Type B pancreatic cell (in vitro differentiated cells): ENCODE measurements at regions not wholly inside any gene's neighbourhood (a gene's known extent, or its start where the extent isn't known, plus 50 kb on each side); places are given as distances from the start of the nearest gene placed in this dataset.

Source experiments
- DNase-seq: peaks from one replicate; pipeline ENCODE4 v3.0.0; 2021; ENCODE audit warnings: mixed read lengths; ENCODE audit not compliant: unreplicated experiment; ENCODE audit errors: extremely low spot score
- H3K27ac Mint-ChIP-seq: 2 replicates; pipeline ENCODE4 v1.8.0; 2021; ENCODE audit warnings: mild to moderate bottlenecking, mixed read lengths
- H3K27me3 Mint-ChIP-seq: 2 replicates; pipeline ENCODE4 v1.8.0; 2021; ENCODE audit warnings: mixed read lengths
- H3K36me3 Mint-ChIP-seq: 2 replicates; pipeline ENCODE4 v1.8.0; 2021; ENCODE audit warnings: mixed read lengths
- H3K4me1 Mint-ChIP-seq: one replicate; pipeline ENCODE4 v1.8.0; 2021; ENCODE audit warnings: mixed read lengths; ENCODE audit not compliant: unreplicated experiment
- H3K4me3 Mint-ChIP-seq: 2 replicates; pipeline ENCODE4 v1.8.0; 2021; ENCODE audit warnings: mild to moderate bottlenecking, mixed read lengths
- H3K9me3 Mint-ChIP-seq: 2 replicates; pipeline ENCODE4 v1.8.0; 2021; ENCODE audit warnings: mixed read lengths
- TF ChIP-seq, protein P1 (sequence below): fragments of 200-600 bp; sonication (generic); conservative IDR thresholded peaks from 2 replicates; pipeline ENCODE4 v1.5.0; 2021; ENCODE audit warnings: antibody characterized with exemption, mild to moderate bottlenecking

DNA sequence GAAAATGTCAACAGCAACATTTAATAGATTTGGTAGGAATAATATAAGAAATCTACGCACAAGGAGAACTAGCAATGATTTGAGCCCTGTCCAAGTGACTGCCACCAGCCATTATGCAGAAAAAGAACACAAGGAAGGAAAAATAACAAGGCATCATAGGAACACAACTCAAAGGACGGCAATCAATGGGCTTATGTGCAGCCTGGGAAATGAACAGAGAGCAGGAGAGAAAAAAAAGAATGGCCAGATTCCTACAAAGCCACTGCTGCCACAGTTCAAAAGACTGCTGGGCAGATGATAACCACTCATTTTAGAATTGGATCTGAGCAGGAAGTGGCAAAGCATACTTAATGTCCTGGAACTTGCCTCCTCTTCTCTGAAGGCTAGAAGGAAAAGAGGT is 274.3 kb upstream of the CAMK1G start:
- no peak for DNase-seq
- Mint-ChIP-seq H3K9me3 (no peaks in the 10 kb centered on the region), H3K27ac (no peak overlapping the region), H3K27me3 (peaks cover 11% of the 10 kb centered on the region), H3K4me1 (peaks cover 5% of the 10 kb centered on the region), H3K4me3 (no peak overlapping the region), H3K36me3 (no peaks in the 10 kb centered on the region)
- TF ChIP-seq, protein P1, sequence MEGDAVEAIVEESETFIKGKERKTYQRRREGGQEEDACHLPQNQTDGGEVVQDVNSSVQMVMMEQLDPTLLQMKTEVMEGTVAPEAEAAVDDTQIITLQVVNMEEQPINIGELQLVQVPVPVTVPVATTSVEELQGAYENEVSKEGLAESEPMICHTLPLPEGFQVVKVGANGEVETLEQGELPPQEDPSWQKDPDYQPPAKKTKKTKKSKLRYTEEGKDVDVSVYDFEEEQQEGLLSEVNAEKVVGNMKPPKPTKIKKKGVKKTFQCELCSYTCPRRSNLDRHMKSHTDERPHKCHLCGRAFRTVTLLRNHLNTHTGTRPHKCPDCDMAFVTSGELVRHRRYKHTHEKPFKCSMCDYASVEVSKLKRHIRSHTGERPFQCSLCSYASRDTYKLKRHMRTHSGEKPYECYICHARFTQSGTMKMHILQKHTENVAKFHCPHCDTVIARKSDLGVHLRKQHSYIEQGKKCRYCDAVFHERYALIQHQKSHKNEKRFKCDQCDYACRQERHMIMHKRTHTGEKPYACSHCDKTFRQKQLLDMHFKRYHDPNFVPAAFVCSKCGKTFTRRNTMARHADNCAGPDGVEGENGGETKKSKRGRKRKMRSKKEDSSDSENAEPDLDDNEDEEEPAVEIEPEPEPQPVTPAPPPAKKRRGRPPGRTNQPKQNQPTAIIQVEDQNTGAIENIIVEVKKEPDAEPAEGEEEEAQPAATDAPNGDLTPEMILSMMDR: no peak

DNA sequence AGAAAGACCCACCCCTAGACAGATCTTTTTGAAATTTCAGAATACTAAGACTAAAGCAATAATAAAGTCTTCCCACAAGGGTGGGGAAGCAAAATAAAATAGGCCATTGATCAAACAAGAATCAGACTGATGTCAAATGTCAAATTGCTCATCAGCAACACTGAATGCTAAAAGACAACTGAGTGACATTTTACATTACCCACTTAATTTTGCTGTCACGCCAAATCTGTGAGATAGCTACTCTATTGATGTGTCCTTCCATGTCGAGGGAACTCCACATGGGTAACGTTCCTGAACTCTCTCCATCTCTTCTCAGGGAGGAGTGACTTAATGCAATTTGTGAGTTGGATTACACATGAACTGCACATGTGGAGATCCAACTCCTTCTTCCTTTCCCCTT is 271.7 kb upstream of the CAMK1G start:
- no peak for DNase-seq
- no peaks in the 10 kb centered on the region for H3K36me3 Mint-ChIP-seq
- TF ChIP-seq, protein P1: no peak
- no peaks in the 10 kb centered on the region for H3K4me1 Mint-ChIP-seq
- peaks cover 3% of the 10 kb centered on the region for H3K27me3 Mint-ChIP-seq
- H3K27ac Mint-ChIP-seq: no peak overlapping the region
- H3K4me3 Mint-ChIP-seq: no peak overlapping the region
- no peaks in the 10 kb centered on the region for H3K9me3 Mint-ChIP-seq

DNA sequence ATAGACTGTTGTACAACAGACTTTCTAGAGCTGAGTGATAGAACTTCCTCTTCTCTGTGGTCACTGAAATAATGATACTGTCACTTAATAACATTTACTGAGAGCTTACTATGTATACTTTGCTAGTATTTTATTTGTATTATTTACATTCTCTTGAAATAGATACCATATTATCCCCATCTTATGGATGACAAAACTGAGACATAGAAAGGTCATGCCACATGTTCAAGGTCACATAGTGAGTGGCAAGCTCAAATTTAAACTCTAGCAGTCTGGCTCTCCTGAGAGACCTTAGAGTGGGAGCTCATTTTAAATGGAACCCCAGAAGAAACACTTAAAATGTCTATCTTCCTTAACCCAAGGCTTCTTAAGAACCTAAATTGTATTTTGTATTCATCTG is 266.6 kb upstream of the CAMK1G start:
- Mint-ChIP-seq H3K9me3 (peaks cover 4% of the 10 kb centered on the region), H3K4me3 (no peak overlapping the region), H3K4me1 (no peaks in the 10 kb centered on the region), H3K27ac (no peak overlapping the region), H3K36me3 (peaks cover 4% of the 10 kb centered on the region), H3K27me3 (no peaks in the 10 kb centered on the region)
- DNase-seq: no peak
- TF ChIP-seq, protein P1: no peak

DNA sequence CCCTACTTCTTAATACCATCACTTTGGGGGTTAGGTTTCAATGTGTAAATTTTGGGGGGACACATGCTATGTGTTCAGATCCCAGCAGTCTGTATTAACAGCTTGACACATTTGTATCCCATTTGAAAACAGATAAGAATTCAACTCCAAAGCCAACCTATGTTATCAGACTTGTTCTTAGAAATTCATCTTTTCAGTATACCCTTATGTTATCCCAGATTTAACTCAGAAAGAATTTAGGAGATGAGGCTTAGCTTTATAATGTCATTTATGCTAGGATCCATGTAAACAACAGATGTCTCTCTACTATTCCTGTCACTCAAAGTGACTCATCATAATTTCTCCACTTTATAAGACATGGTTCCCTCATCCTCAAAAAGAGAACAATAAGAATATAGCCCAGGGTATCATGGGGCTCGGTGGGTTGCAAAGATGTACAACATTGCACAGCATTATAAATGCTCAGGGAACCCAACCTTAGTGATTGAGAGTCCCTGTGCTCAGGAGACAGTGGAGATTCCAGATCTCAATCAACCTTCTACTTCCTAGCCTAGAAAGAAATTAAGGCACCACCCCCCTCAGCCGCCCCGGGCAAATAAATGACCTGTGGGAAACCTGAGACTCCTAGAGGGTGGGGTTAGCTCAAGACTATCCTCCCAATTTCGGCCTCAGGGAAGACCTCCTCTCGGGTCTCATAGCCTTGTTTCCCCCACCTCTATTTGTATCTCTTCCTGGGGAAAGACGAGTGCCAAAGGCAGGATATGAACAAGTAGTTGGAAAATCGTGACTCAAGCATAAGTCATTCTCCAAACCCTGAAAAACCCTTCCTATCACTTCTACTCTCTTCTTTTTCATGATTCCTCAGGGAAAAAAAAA is 265.1 kb upstream of the CAMK1G start:
- Mint-ChIP-seq H3K4me1 (no peaks in the 10 kb centered on the region), H3K9me3 (peaks cover 5% of the 10 kb centered on the region), H3K4me3 (no peak overlapping the region), H3K27ac (no peak overlapping the region), H3K36me3 (peaks cover 4% of the 10 kb centered on the region), H3K27me3 (no peaks in the 10 kb centered on the region)
- no peak for DNase-seq
- TF ChIP-seq, protein P1: no peak

DNA sequence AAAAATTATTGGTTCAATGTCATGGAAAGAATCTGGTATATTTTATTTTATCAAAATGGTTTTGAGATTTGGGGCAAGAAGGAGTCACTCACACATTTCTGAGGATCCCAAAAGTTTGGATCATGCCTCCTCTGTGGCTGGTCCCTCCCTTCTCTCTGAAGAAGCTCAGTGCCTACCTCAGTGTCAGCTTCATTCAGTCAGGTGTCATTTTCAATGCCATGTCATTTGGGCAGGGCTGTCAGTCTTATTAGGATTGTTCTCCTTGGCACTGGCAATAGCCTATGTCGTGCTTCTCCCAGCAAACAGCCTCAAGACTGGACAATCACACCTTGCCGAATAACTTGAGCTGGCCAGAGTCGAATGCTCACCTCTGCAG is 264.5 kb upstream of the CAMK1G start:
- H3K9me3 Mint-ChIP-seq: peaks cover 5% of the 10 kb centered on the region
- H3K4me1 Mint-ChIP-seq: no peaks in the 10 kb centered on the region
- TF ChIP-seq, protein P1: no peak
- H3K27me3 Mint-ChIP-seq: no peaks in the 10 kb centered on the region
- H3K27ac Mint-ChIP-seq: no peak overlapping the region
- peaks cover 4% of the 10 kb centered on the region for H3K36me3 Mint-ChIP-seq
- H3K4me3 Mint-ChIP-seq: no peak overlapping the region
- DNase-seq: no peak
